Right lobe of liver (tissue), 6 donors: ENCODE measurements at regions not wholly inside any gene's neighbourhood (a gene's known extent, or its start where the extent isn't known, plus 50 kb on each side); places are given as distances from the start of the nearest gene placed in this dataset.
A peak's percentile ranks its signal among the peaks of the same experiment; 100 is the strongest.

Experiments used
- ATAC-seq, 4 donors: fragments of 200-7000 bp; cut with Tn5 transposase; one replicate each; pipeline ENCODE4 v1.9.1; 2020; ENCODE audit warnings: mild to moderate bottlenecking in 4 of 4, moderate library complexity in 4 of 4
- DNase-seq, 3 donors: peaks; one replicate each; pipeline ENCODE4 v3.0.0-alpha.2; 2020
- H3K27ac ChIP-seq, 3 donors: fragments of 200-600 bp; one replicate each; pipeline ENCODE4 v1.8.0; 2022
- H3K27me3 ChIP-seq, 2 donors: fragments of 200-600 bp; one replicate each; pipeline ENCODE4 v1.8.0; 2022
- H3K36me3 ChIP-seq, 4 donors: fragments of 200-600 bp; sonication (generic) in 1 of 4; one replicate each; pipeline versions ENCODE4 v1.5.1 to v1.8.0; 2017 to 2022; ENCODE audit warnings: control low read depth in 1 of 4
- H3K4me1 ChIP-seq, 4 donors: fragments of 200-600 bp; sonication (generic) in 1 of 4; one replicate each; pipeline versions ENCODE4 v1.5.1 to v1.8.0; 2017 to 2022; ENCODE audit warnings: control low read depth in 1 of 4
- H3K4me3 ChIP-seq, 3 donors: fragments of 200-600 bp; one replicate each; pipeline ENCODE4 v1.8.0; 2022
- H3K9me3 ChIP-seq, 4 donors: fragments of 200-600 bp; sonication (generic) in 1 of 4; one replicate each; pipeline versions ENCODE4 v1.5.1 to v1.8.0; 2017 to 2022; ENCODE audit warnings: control low read depth in 1 of 4
- CTCF ChIP-seq, 4 donors: fragments of 200-600 bp in 3 of 4; fragments of 450-650 bp in 1 of 4; IDR thresholded peaks; one replicate each; pipeline versions ENCODE4 v1.5.1 to v1.8.0; 2016 to 2022; ENCODE audit warnings: antibody characterized with exemption in 4 of 4, mild to moderate bottlenecking in 2 of 4
- POLR2A ChIP-seq: fragments of 450-650 bp; IDR thresholded peaks from one replicate; pipeline ENCODE4 v1.6.1; 2017; ENCODE audit warnings: antibody characterized with exemption, mild to moderate bottlenecking
- WGBS: methylation state at CpG from one replicate; pipeline ENCODE4 v1.1.6; 2018; ENCODE audit warnings: low coverage, low lambda C conversion rate; ENCODE audit not compliant: insufficient coverage; ENCODE audit errors: missing lambda C conversion rate; 5-methylcytosine and 5-hydroxymethylcytosine counted together
- intact Hi-C, 2 donors: fragments of 100-400 bp; cut with DNase I; formaldehyde crosslinking; loops; one replicate each; pipeline versions ENCODE4 v1.11.2 to v1.14.1; 2022
- donor health status: DM: no; HTN: yes; CAD: no.
- donor health status: DM: no; HTN: no; CAD: no.
- donor health status: DM: no; HTN: no; CAD: no.
- donor health status: DM: no; HTN: yes; CAD: no.
- donor health status: DM: no; HTN: yes; CAD: no.

- ATAC-seq, result no peak
- Histone ChIP-seq H3K27me3 (no peaks in the 10 kb centered on the region), H3K36me3 (no peaks in the 10 kb centered on the region), H3K27ac (no peak overlapping the region), H3K9me3 (no peaks in the 10 kb centered on the region), H3K4me3 (no peak overlapping the region), H3K4me1 (no peaks in the 10 kb centered on the region)
- 65% methylated on average over 1 of the region's 1 CpG for WGBS
- intact Hi-C loops, result no loop called here
- DNase-seq, result no peak
- TF ChIP-seq POLR2A, result no peak
- no peak for TF ChIP-seq CTCF (IDR thresholded peaks at IDR 0.05)
Measured at GRCh38 chr1:60769082-60769481, 313.3 kb upstream of the NFIA start.

- ATAC-seq (peak; percentile 72 to 73 (median 72)), DNase-seq (no peak)
- no peak for TF ChIP-seq POLR2A
- TF ChIP-seq CTCF (IDR thresholded peaks at IDR 0.05), result peak; percentile 51 to 62 (median 54)
- intact Hi-C loops, result no loop called here
- no peak overlapping the region for H3K27ac ChIP-seq
- H3K27me3 ChIP-seq, result no peaks in the 10 kb centered on the region
- WGBS, result 22% methylated on average over 5 of the region's 5 CpGs
- no peaks in the 10 kb centered on the region for H3K36me3 ChIP-seq
- no peak overlapping the region for H3K4me3 ChIP-seq
- H3K4me1 ChIP-seq, result no peaks in the 10 kb centered on the region
- H3K9me3 ChIP-seq, result no peaks in the 10 kb centered on the region
Measured at GRCh38 chr1:60765204-60765603, 317.2 kb upstream of the NFIA start.

GRCh38 chr1:60764489-60764888 lies 317.9 kb upstream of the NFIA start:
- H3K36me3 ChIP-seq, result no peaks in the 10 kb centered on the region
- H3K4me1 ChIP-seq, result no peaks in the 10 kb centered on the region
- intact Hi-C loops, result no loop called here
- ATAC-seq (no peak), DNase-seq (no peak)
- no peaks in the 10 kb centered on the region for H3K27me3 ChIP-seq
- H3K27ac ChIP-seq, result no peak overlapping the region
- WGBS, result 88% methylated on average over 3 of the region's 3 CpGs
- TF ChIP-seq CTCF (IDR thresholded peaks at IDR 0.05) (no peak), POLR2A (no peak)
- H3K4me3 ChIP-seq, result no peak overlapping the region
- H3K9me3 ChIP-seq, result no peaks in the 10 kb centered on the region

GRCh38 chr1:60763741-60764140 lies 318.6 kb upstream of the NFIA start:
- H3K9me3 ChIP-seq, result no peaks in the 10 kb centered on the region
- ATAC-seq (no peak), DNase-seq (no peak)
- H3K27me3 ChIP-seq, result no peaks in the 10 kb centered on the region
- TF ChIP-seq CTCF (IDR thresholded peaks at IDR 0.05) (no peak), POLR2A (no peak)
- intact Hi-C loops, result no loop called here
- H3K4me1 ChIP-seq, result no peaks in the 10 kb centered on the region
- no peak overlapping the region for H3K27ac ChIP-seq
- H3K4me3 ChIP-seq, result no peak overlapping the region
- H3K36me3 ChIP-seq, result no peaks in the 10 kb centered on the region

GRCh38 chr1:60762911-60763310 lies 319.4 kb upstream of the NFIA start:
- ATAC-seq (no peak), DNase-seq (no peak)
- TF ChIP-seq POLR2A (no peak), CTCF (IDR thresholded peaks at IDR 0.05) (no peak)
- Histone ChIP-seq H3K4me3 (no peak overlapping the region), H3K36me3 (no peaks in the 10 kb centered on the region), H3K27me3 (no peaks in the 10 kb centered on the region), H3K4me1 (no peaks in the 10 kb centered on the region), H3K9me3 (no peaks in the 10 kb centered on the region), H3K27ac (no peak overlapping the region)
- intact Hi-C loops, result no loop called here
- 80% methylated on average over 1 of the region's 1 CpG for WGBS
